ENCODE measurements at regions not wholly inside any gene's neighbourhood (a gene's known extent, or its start where the extent isn't known, plus 50 kb on each side); places are given as distances from the start of the nearest gene placed in this dataset.

DNA sequence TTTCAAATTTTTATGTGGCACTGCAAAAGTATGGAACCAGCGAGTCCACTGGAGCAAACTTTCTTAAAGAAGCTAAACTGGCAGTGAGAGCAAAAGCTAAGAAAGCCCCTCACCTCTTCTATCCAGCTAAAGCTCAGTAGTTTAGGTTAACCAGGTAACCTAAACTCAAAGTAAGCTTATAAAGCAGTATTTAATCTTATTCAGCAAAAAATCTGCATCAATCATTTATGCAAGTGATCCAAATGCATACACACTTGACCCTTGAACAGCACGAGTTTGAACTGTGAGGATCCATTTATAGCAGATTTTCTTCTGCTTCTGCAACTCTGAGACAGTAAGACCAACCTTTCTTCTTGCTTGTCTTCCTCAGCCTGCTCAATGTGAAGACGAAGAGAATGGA is 363.8 kb upstream of the CDH18 start:
- no peak for TF ChIP-seq CTCF (IDR thresholded peaks at IDR 0.05)

DNA sequence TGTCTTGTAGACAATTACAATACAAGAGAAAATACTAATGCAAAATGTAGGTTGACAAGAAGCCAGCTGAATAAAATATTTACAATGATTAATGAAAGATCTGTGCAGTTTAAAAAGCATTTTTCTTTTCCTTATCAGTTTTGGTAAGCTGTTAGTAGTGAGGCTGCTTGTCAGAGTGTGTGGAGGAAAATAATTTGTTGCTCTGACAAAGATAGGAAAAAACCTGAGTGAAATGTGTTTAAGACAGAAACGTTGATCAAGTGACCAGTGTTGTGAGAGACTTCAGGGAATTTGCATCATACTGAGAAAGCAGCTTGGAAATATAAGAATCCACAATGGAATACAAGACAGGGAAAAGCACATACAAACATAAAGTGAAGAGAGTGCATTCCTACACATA is 360.3 kb upstream of the CDH18 start:
- no peak for TF ChIP-seq CTCF (IDR thresholded peaks at IDR 0.05)

DNA sequence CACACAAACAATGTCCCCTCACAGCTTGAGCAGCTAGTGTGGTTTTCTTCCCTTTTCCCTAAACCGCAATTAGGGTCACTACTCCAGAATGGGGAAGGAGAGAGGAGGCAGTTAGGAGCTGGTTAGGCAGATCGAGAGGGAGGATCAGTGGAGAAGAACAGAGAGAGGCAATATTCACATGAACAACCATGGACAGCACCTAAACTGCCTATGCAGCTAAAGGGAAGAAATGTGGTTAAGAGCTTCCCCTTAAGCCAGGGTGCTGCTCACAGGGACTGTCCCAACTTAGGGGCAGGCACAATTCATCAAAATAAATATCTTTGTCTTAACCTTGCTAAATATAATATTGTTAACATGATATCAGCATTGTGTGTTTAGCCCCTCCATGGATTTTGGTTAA is 359.3 kb upstream of the CDH18 start:
- TF ChIP-seq CTCF (IDR thresholded peaks at IDR 0.05): no peak

GRCh38 chr5:20340126-20340525 is 352.1 kb upstream of the CDH18 start:
- 0 out of 2 replicates have a peak, but pooled peaks have one; percentile 7 for TF ChIP-seq CTCF (IDR thresholded peaks at IDR 0.05)

DNA sequence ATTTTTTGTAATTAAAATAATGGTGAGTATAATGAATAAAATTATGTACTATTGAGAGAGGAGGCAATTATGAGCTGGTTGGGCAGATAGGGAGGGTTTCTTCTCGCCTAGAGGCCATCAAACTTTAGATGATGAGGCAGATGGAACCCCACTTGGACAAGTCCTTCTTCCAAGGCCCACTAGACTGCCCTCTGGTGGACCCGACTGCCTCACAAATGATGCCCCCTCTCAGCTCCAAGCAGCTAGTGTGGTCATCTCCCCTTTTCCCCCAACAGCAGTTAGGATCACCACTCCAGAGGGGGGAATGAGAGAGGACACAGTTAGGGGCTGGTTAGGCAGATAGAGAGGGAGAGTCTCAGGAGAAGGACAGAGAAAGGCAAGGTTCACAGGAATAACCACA is 348.0 kb upstream of the CDH18 start:
- no peak for TF ChIP-seq CTCF (IDR thresholded peaks at IDR 0.05)

GRCh38 chr5:20331826-20332225 is 343.8 kb upstream of the CDH18 start:
- TF ChIP-seq CTCF (IDR thresholded peaks at IDR 0.05): no peak

- no peak for TF ChIP-seq CTCF (IDR thresholded peaks at IDR 0.05)
These were observed 335.3 kb upstream of the CDH18 start for GRCh38 chr5:20323323-20323722.

GRCh38 chr5:20307391-20307790 is 319.4 kb upstream of the CDH18 start:
- no peak for TF ChIP-seq CTCF (IDR thresholded peaks at IDR 0.05)

All from LNCAP (cell line).